Stimulated activated CD8-positive, alpha-beta memory T cell treated with anti-CD3 and anti-CD28 coated beads, Interleukin-7, amount 100 ng/mL, for 24 hours (primary cell): ENCODE measurements at regions not wholly inside any gene's neighbourhood (a gene's known extent, or its start where the extent isn't known, plus 50 kb on each side); places are given as distances from the start of the nearest gene placed in this dataset.
"Not testable (repeated sequence)": the region's sequence is repeated elsewhere in the genome, so short reads cannot be mapped to it uniquely, and the experiment has no call there.

Source experiments
- DNase-seq: peaks from one replicate; pipeline ENCODE4 v3.0.0-alpha.2; 2020; ENCODE audit warnings: low read depth

- DNase-seq, result not testable (repeated sequence)
These were observed 115.6 kb upstream of the MBNL1 start for GRCh38 chr3:152153115-152153514.

DNA sequence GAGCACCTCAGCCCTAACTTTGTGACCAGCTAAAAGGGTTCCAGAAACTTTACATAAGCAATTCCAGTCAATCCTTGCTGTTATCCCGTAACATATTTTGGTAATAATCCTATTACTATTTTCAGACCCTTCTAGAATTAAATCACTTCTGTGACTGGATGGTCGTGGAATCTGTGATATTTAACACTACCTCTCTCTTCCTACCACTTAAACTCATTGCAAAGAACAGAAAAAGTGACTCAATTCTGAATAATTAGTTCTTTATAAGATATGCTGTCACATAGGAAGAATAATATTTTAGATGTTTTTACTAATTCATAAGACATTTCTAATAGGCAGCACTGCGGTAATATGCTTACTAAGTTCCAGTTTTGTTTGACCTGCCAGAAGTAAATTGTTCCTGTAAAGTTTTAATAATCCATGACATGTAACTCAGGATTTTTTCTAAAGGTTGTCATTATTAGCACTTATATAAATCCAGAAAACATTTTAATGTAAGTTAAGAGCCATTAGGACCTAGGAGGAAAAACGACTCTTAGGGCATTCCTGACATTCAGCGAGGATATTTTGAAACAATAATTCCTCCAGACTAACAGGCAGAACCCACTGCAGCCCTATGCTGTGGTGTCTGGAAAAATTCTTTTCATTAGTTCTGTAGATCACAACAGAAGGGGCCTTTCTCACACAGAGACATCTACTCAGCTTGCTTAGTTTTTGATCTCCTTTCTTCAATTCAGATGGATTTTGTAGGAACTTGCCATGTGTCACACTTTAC lies 113.3 kb upstream of the MBNL1 start:
- DNase-seq, result no peak

DNA sequence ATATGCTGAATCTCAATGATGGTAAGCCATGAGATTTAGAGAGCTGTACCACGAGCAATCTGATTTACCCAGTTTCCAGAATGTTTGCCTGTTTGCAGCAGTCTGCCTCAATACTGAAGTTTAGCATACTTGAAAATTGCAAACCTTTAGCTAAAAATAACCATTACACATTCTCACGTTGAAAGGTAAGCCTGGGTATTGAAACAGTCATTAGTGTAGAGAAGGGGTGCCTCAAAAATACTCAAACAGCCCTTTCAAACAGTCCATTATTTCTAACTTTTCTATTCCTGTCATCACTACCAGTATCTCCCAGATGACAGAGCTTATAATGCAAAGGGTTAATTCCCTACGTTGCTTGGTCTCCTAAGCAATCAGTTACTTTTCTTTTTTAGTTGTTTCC lies 111.8 kb upstream of the MBNL1 start:
- DNase-seq, result no peak

GRCh38 chr3:152157337-152157736 lies 111.4 kb upstream of the MBNL1 start:
- DNase-seq, result no peak

DNA sequence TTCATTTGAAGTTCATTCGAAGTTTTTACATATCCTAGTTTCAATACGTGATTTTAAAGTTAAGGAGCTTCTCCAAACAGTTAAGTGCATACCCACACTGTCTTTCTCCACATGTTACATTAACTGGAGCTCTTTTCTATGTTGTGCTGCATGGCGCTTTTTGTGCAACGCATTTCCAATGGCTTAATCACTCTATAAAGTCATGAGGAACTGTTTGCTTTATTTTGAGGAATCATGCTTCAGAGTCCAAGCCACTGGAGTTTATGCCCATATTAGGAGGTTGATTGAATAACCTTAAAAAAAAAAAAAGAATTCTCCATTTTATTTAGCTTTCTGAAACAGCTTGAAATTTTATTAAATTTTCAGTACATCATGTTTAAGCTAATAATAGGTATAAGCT lies 109.4 kb upstream of the MBNL1 start:
- no peak for DNase-seq

GRCh38 chr3:152160350-152161011 lies 108.2 kb upstream of the MBNL1 start:
- no peak for DNase-seq

DNA sequence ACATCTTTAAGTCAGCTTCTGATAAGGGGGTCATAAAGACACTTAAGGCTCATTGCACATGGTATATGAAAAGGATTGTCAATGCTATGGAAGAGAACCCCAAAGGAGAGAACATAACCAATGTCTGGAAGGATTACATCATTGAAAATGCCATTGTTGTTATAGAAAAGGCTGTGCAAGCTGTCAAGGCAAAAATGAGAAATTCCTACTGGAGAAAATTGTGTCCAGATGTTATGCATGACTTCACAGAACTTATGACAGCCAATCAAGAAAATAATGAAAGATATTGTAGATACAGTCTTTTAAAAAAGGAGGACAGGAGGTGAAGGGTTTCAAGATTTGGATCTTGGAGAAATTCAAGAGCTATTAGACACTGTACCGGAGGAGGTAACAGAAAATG lies 96.3 kb upstream of the MBNL1 start:
- DNase-seq, result no peak

DNA sequence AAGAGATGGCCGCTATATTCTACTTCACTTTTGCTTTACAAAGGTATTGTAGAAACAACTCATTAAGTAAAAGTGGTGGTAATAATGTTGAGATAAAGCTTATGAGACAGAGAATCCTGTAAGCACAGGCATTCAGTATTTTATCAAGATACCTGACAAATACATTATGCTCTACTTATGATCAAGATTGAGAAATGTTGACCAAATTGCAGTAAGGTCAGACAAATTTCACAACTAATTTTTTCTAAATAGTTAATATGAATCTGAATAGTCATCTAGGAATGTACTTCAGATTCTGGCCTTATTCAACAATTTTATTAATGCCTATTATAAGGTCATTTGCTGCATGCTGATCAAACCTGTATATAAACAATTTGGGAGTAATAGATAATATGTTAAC lies 95.1 kb upstream of the MBNL1 start:
- DNase-seq, result no peak

- no peak for DNase-seq
These were observed 93.7 kb upstream of the MBNL1 start for GRCh38 chr3:152174876-152175527.

DNA sequence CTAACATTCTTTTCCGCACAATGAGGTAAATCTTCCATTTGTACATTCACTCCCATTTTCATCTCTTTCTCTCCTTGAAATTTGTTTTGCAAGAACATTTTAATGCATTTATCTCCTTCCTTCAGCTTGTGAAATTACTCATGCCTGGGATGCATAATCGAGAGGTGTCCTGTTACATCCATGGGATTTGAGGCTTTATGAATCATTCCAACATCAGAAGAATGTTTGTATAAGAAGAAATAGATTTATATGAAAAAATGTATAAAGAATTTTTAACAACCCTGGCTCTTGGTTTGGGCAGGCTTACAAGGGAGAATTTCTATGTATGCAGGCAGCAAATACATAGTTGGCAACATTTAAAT lies 93.2 kb upstream of the MBNL1 start:
- no peak for DNase-seq

DNA sequence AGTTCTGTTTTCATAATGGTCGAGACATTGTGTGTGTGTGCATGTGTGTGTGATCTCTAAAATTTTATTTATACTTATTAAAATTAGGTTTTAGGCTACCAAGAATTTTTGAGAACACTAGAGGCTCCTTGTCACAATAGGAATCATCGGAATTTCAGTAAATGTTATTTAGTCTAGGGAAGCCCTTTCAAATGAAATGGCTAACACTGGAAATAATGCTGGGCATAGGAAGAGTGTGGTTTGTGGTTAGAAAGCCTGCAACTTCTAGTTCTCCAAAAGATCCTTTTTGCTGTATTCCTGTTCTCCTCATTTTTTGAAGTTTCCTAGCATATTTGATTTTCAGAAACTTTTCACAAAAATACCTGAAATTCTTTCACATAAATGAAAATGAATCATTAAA lies 92.5 kb upstream of the MBNL1 start:
- no peak for DNase-seq

- DNase-seq, result no peak
These were observed 91.7 kb upstream of the MBNL1 start for GRCh38 chr3:152176998-152177397.

GRCh38 chr3:152177757-152178156 lies 91.0 kb upstream of the MBNL1 start:
- no peak for DNase-seq

GRCh38 chr3:152183473-152183872 lies 85.3 kb upstream of the MBNL1 start:
- DNase-seq, result peak; percentile 24

DNA sequence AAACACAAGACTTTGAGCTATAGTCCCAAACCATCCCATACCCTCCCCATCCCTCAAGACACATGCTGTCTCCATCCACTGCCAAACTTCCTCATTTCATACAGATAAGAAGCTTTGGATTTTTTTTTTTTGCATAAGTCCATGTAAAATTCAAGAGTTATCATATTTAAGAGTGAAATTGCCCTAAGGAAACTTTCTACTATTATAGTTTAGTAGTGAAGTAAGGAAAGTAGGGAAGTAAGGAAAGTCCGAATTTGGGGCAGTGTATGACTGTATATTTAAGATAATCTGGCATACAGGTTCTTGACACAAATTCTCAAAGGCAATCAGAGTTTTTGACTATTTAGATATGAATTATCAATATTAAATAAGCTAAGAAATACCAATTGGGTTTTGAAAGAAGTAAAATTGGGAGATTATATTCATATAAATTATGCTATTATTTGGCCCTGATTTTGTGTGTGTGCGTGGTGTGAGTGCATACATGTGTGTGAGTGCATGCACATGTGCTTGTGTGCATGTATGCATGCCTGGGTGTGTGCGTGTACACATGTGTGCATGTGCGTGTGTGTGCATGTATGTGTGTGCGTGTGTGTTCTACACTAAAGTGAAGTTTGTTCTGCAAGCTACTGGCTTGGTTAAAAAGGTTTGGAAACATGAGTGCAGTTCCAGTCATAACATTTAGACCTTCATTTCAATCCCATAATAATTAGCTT lies 83.6 kb upstream of the MBNL1 start:
- DNase-seq, result no peak

DNA sequence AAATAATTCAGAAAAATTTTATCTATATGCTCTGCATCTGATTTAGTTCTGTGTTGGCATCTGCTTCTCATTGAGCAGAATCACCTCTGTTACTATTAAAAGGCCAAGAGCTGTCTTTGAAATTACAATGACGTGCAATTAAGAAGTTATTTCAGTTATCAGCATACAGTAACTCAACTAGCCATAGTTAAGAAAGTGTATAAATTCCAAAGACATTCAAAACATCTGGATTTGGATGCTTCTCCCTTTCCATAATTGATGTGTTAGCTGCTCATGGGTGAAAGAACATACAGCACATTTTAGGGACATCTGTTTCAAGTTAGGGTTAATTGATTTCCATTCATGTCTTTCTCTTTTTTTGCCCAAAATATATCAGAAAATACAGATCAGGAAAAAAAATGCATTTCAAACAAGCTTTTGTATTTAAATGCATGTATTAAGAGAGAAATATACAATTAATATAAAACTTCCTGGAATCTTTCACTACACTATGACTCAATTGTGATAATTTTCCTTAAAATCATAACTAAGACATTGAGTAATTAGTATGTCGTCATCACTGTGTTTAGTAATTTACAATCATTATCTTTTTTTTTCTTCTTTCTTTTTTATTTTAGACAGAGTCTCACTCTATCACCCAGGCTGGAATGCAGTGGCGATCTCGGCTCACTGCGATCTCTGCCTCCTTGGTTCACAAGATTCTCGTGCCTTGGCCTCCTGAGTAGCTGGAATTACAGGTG lies 82.7 kb upstream of the MBNL1 start:
- DNase-seq, result no peak

- DNase-seq, result no peak
These were observed 78.0 kb upstream of the MBNL1 start for GRCh38 chr3:152190636-152191183.

- no peak for DNase-seq
These were observed 76.7 kb upstream of the MBNL1 start for GRCh38 chr3:152192050-152192449.

- no peak for DNase-seq
These were observed 75.6 kb upstream of the MBNL1 start for GRCh38 chr3:152192936-152193672.

- DNase-seq, result no peak
These were observed 75.0 kb upstream of the MBNL1 start for GRCh38 chr3:152193673-152194267.

DNA sequence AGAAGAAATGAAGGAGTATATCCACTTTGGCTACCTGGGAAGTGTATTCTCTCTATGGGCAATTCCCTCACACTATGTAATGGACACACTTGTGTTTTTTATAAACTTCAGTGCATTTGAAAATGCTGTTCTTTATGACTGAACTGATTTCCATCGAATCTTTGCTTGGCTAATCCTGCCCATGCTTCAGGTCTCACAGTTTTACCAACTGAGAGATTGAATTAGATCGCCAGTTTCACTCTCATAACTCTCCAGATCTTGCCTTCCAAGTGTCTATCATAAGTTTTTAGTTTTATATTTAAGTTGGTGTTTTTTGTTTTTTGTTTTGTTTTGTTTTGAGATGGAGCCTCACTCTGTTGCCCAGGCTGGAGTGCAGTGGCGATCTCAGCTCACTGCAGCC lies 73.5 kb upstream of the MBNL1 start:
- no peak for DNase-seq
